ENCODE measurements at regions not wholly inside any gene's neighbourhood (a gene's known extent, or its start where the extent isn't known, plus 50 kb on each side); places are given as distances from the start of the nearest gene placed in this dataset.

- no peak for TF ChIP-seq CTCF (IDR thresholded peaks at IDR 0.05; ENCODE audit: insufficient read depth, low read length, poor library complexity, severe bottlenecking)
- TF ChIP-seq EZH2phosphoT487 (conservative IDR thresholded peaks at IDR 0.05; ENCODE audit: low read length), result no peak
These were observed 295.7 kb downstream of the GPAT3 start for GRCh38 chr4:83831588-83831987.

All from SU-DHL-6 (cell line).